ENCODE measurements at regions not wholly inside any gene's neighbourhood (a gene's known extent, or its start where the extent isn't known, plus 50 kb on each side); places are given as distances from the start of the nearest gene placed in this dataset.

- Histone ChIP-seq H3K27ac (no peak overlapping the region), H3K4me1 (no peaks in the 10 kb centered on the region), H3K4me3 (no peak overlapping the region), H3K36me3 (no peaks in the 10 kb centered on the region), H3K27me3 (no peaks in the 10 kb centered on the region), H3K9me3 (no peaks in the 10 kb centered on the region)
- 68% methylated on average over 2 of the region's 2 CpGs for WGBS (ENCODE audit: insufficient coverage, low coverage, low lambda C conversion rate, missing lambda C conversion rate)
- no peak for ATAC-seq
- intact Hi-C loops (cut with DNase I), result no loop called here
- no peak for DNase-seq
- TF ChIP-seq CTCF (IDR thresholded peaks at IDR 0.05) (no peak), POLR2A (IDR thresholded peaks at IDR 0.05) (no peak)
These were observed 1639.2 kb upstream of the PABPC4L start for GRCh38 chr4:135840781-135841180.

- no peaks in the 10 kb centered on the region for H3K27me3 ChIP-seq
- no peak overlapping the region for H3K4me3 ChIP-seq
- no peak for ATAC-seq
- H3K27ac ChIP-seq, result no peak overlapping the region
- DNase-seq, result no peak
- TF ChIP-seq CTCF (IDR thresholded peaks at IDR 0.05) (no peak), POLR2A (IDR thresholded peaks at IDR 0.05) (no peak)
- 56% methylated on average over 2 of the region's 2 CpGs for WGBS (ENCODE audit: insufficient coverage, low coverage, low lambda C conversion rate, missing lambda C conversion rate)
- intact Hi-C loops (cut with DNase I), result no loop called here
- no peaks in the 10 kb centered on the region for H3K36me3 ChIP-seq
- H3K9me3 ChIP-seq, result no peaks in the 10 kb centered on the region
- no peaks in the 10 kb centered on the region for H3K4me1 ChIP-seq
These were observed 1638.1 kb upstream of the PABPC4L start for GRCh38 chr4:135839712-135840111.

- no peaks in the 10 kb centered on the region for H3K9me3 ChIP-seq
- TF ChIP-seq POLR2A (IDR thresholded peaks at IDR 0.05), result no peak
- no peak for TF ChIP-seq CTCF (IDR thresholded peaks at IDR 0.05)
- H3K4me1 ChIP-seq, result no peaks in the 10 kb centered on the region
- DNase-seq, result no peak
- intact Hi-C loops (cut with DNase I), result no loop called here
- no peak overlapping the region for H3K4me3 ChIP-seq
- 50% methylated on average over 1 of the region's 1 CpG for WGBS (ENCODE audit: insufficient coverage, low coverage, low lambda C conversion rate, missing lambda C conversion rate)
- H3K27ac ChIP-seq, result no peak overlapping the region
- no peak for ATAC-seq
- H3K36me3 ChIP-seq, result no peaks in the 10 kb centered on the region
- no peaks in the 10 kb centered on the region for H3K27me3 ChIP-seq
These were observed 1637.3 kb upstream of the PABPC4L start for GRCh38 chr4:135838889-135839288.

GRCh38 chr4:135834471-135834870, 1632.9 kb upstream of the PABPC4L start:
- H3K9me3 ChIP-seq, result no peaks in the 10 kb centered on the region
- H3K4me3 ChIP-seq, result no peak overlapping the region
- ATAC-seq (no peak), DNase-seq (no peak)
- no peaks in the 10 kb centered on the region for H3K4me1 ChIP-seq
- no peak overlapping the region for H3K27ac ChIP-seq
- intact Hi-C loops (cut with DNase I), result no loop called here
- TF ChIP-seq POLR2A (IDR thresholded peaks at IDR 0.05) (no peak), CTCF (IDR thresholded peaks at IDR 0.05) (no peak)
- no peaks in the 10 kb centered on the region for H3K36me3 ChIP-seq
- H3K27me3 ChIP-seq, result no peaks in the 10 kb centered on the region
- 50% methylated on average over 2 of the region's 2 CpGs for WGBS (ENCODE audit: insufficient coverage, low coverage, low lambda C conversion rate, missing lambda C conversion rate)

GRCh38 chr4:135833529-135833928, 1631.9 kb upstream of the PABPC4L start:
- intact Hi-C loops (cut with DNase I), result no loop called here
- Histone ChIP-seq H3K9me3 (no peaks in the 10 kb centered on the region), H3K4me3 (no peak overlapping the region), H3K27me3 (no peaks in the 10 kb centered on the region), H3K36me3 (no peaks in the 10 kb centered on the region), H3K4me1 (no peaks in the 10 kb centered on the region), H3K27ac (no peak overlapping the region)
- TF ChIP-seq POLR2A (IDR thresholded peaks at IDR 0.05), result no peak
- no peak for TF ChIP-seq CTCF (IDR thresholded peaks at IDR 0.05)
- DNase-seq (no peak), ATAC-seq (no peak)
- WGBS (ENCODE audit: insufficient coverage, low coverage, low lambda C conversion rate, missing lambda C conversion rate), result 36% methylated on average over 1 of the region's 1 CpG
